ENCODE measurements at regions not wholly inside any gene's neighbourhood (a gene's known extent, or its start where the extent isn't known, plus 50 kb on each side); places are given as distances from the start of the nearest gene placed in this dataset.

- no peaks in the 10 kb centered on the region for H3K27me3 ChIP-seq (replicated peaks; ENCODE audit: insufficient read depth)
- H3K4me1 ChIP-seq (ENCODE audit: insufficient read depth) = no peaks in the 10 kb centered on the region
- TF ChIP-seq EZH2 (IDR thresholded peaks at IDR 0.05; ENCODE audit: insufficient read depth, poor library complexity, severe bottlenecking) (no peak), EZH2phosphoT487 (IDR thresholded peaks at IDR 0.05; ENCODE audit: insufficient read depth, low read depth) (no peak)
- H3K9ac ChIP-seq = no peak overlapping the region
- no peaks in the 10 kb centered on the region for H3K9me3 ChIP-seq (ENCODE audit: low read depth)
- no peaks in the 10 kb centered on the region for H3F3A ChIP-seq (ENCODE audit: insufficient read depth)
- H2AFZ ChIP-seq = no peak overlapping the region
- H3K9me2 ChIP-seq (ENCODE audit: insufficient read depth) = no peaks in the 10 kb centered on the region
- no peaks in the 10 kb centered on the region for H3K36me3 ChIP-seq (ENCODE audit: low read depth)
- H4K20me1 ChIP-seq (ENCODE audit: insufficient read depth) = no peaks in the 10 kb centered on the region
- WGBS, 2 experiments (ENCODE audit: low coverage in 1 of 2, low lambda C conversion rate in 2 of 2, missing lambda C conversion rate in 2 of 2) = 47 to 57% methylated on average over 2 of the region's 2 CpGs
- no peak overlapping the region for H3K4me3 ChIP-seq
- DNase-seq = no peak
- H3K4me2 ChIP-seq (ENCODE audit: unreplicated experiment) = no peak overlapping the region
- H3K27ac ChIP-seq = no peak overlapping the region
- in situ Hi-C loops (cut with MboI) = no loop called here
- H3K79me2 ChIP-seq (ENCODE audit: insufficient read depth) = no peaks in the 10 kb centered on the region
Measured at GRCh38 chrX:124719060-124719459, 372.7 kb downstream of the SH2D1A start.

- Histone ChIP-seq H3K4me3 (no peak overlapping the region), H3K9me3 (ENCODE audit: low read depth) (no peaks in the 10 kb centered on the region), H3K4me2 (ENCODE audit: unreplicated experiment) (no peak overlapping the region), H3K9ac (no peak overlapping the region), H3K36me3 (ENCODE audit: low read depth) (no peaks in the 10 kb centered on the region), H3K27me3 (replicated peaks; ENCODE audit: insufficient read depth) (no peaks in the 10 kb centered on the region), H3F3A (ENCODE audit: insufficient read depth) (no peaks in the 10 kb centered on the region), H3K9me2 (ENCODE audit: insufficient read depth) (no peaks in the 10 kb centered on the region), H3K79me2 (ENCODE audit: insufficient read depth) (no peaks in the 10 kb centered on the region), H2AFZ (no peak overlapping the region), H4K20me1 (ENCODE audit: insufficient read depth) (no peaks in the 10 kb centered on the region), H3K27ac (no peak overlapping the region), H3K4me1 (ENCODE audit: insufficient read depth) (no peaks in the 10 kb centered on the region)
- in situ Hi-C loops (cut with MboI) = no loop called here
- WGBS, 2 experiments (ENCODE audit: low coverage in 1 of 2, low lambda C conversion rate in 2 of 2, missing lambda C conversion rate in 2 of 2) = 49 to 72% methylated on average over 2 of the region's 2 CpGs
- no peak for TF ChIP-seq EZH2phosphoT487 (IDR thresholded peaks at IDR 0.05; ENCODE audit: insufficient read depth, low read depth)
- no peak for TF ChIP-seq EZH2 (IDR thresholded peaks at IDR 0.05; ENCODE audit: insufficient read depth, poor library complexity, severe bottlenecking)
- DNase-seq = no peak
Measured at GRCh38 chrX:124720532-124720931, 374.2 kb downstream of the SH2D1A start.

DNA sequence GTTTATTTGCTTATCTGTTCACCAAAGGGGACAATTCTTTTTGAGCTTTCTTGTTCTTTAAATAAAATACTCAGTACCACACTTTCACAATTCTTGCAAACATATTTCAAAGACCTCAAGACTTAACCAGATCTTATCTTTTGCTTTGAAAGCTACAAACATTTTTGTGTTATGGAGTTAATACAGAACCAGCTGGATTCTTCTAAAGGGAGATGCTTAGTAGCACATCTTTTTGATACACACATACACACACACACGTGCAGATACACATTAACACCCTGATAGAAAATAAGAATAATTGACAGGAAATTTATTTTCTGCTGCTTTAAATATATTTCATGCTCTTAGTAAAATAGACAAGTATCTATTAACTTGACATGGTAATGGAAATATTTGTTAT, 379.1 kb downstream of the SH2D1A start:
- no peaks in the 10 kb centered on the region for H3K27me3 ChIP-seq (replicated peaks; ENCODE audit: insufficient read depth)
- no peaks in the 10 kb centered on the region for H3F3A ChIP-seq (ENCODE audit: insufficient read depth)
- no peaks in the 10 kb centered on the region for H3K9me3 ChIP-seq (ENCODE audit: low read depth)
- H3K9ac ChIP-seq = no peak overlapping the region
- no peak for DNase-seq
- H3K4me3 ChIP-seq = no peak overlapping the region
- no peak overlapping the region for H3K27ac ChIP-seq
- H4K20me1 ChIP-seq (ENCODE audit: insufficient read depth) = no peaks in the 10 kb centered on the region
- in situ Hi-C loops (cut with MboI) = no loop called here
- H3K9me2 ChIP-seq (ENCODE audit: insufficient read depth) = no peaks in the 10 kb centered on the region
- H3K79me2 ChIP-seq (ENCODE audit: insufficient read depth) = no peaks in the 10 kb centered on the region
- no peaks in the 10 kb centered on the region for H3K36me3 ChIP-seq (ENCODE audit: low read depth)
- WGBS, 2 experiments (ENCODE audit: low coverage in 1 of 2, low lambda C conversion rate in 2 of 2, missing lambda C conversion rate in 2 of 2) = 0 to 8% methylated on average over 1 of the region's 1 CpG
- H3K4me1 ChIP-seq (ENCODE audit: insufficient read depth) = no peaks in the 10 kb centered on the region
- H3K4me2 ChIP-seq (ENCODE audit: unreplicated experiment) = no peak overlapping the region
- H2AFZ ChIP-seq = no peak overlapping the region
- TF ChIP-seq EZH2phosphoT487 (IDR thresholded peaks at IDR 0.05; ENCODE audit: insufficient read depth, low read depth) (no peak), EZH2 (IDR thresholded peaks at IDR 0.05; ENCODE audit: insufficient read depth, poor library complexity, severe bottlenecking) (no peak)

DNA sequence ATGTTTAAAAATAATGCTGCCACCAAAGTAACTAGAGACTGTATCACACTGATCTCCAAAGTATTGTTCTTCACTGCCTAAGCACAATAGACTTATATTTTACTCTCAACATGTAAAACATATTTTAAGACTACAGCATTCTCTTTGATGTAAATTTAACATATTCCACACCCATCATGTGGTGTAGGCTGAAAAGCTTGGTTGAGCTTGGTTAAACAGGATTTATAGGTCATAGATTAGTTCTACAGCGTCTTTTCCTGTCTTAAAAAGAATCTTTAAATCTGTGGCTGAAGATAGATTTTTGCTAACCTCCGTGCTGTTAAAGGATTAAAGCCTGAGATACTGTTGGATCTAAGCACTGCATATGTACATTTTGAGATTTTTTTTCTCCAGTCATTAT, 379.9 kb downstream of the SH2D1A start:
- Histone ChIP-seq H3K4me2 (ENCODE audit: unreplicated experiment) (no peak overlapping the region), H3K9ac (no peak overlapping the region), H3K4me1 (ENCODE audit: insufficient read depth) (no peaks in the 10 kb centered on the region), H3K36me3 (ENCODE audit: low read depth) (no peaks in the 10 kb centered on the region), H3F3A (ENCODE audit: insufficient read depth) (no peaks in the 10 kb centered on the region), H3K79me2 (ENCODE audit: insufficient read depth) (no peaks in the 10 kb centered on the region), H3K9me3 (ENCODE audit: low read depth) (no peaks in the 10 kb centered on the region), H3K9me2 (ENCODE audit: insufficient read depth) (no peaks in the 10 kb centered on the region), H4K20me1 (ENCODE audit: insufficient read depth) (no peaks in the 10 kb centered on the region), H3K27ac (no peak overlapping the region), H3K4me3 (no peak overlapping the region), H3K27me3 (replicated peaks; ENCODE audit: insufficient read depth) (no peaks in the 10 kb centered on the region), H2AFZ (no peak overlapping the region)
- TF ChIP-seq EZH2phosphoT487 (IDR thresholded peaks at IDR 0.05; ENCODE audit: insufficient read depth, low read depth) (no peak), EZH2 (IDR thresholded peaks at IDR 0.05; ENCODE audit: insufficient read depth, poor library complexity, severe bottlenecking) (no peak)
- no peak for DNase-seq
- in situ Hi-C loops (cut with MboI) = no loop called here
- 19 to 22% methylated on average over 2 of the region's 2 CpGs for WGBS, 2 experiments (ENCODE audit: low coverage in 1 of 2, low lambda C conversion rate in 2 of 2, missing lambda C conversion rate in 2 of 2)

DNA sequence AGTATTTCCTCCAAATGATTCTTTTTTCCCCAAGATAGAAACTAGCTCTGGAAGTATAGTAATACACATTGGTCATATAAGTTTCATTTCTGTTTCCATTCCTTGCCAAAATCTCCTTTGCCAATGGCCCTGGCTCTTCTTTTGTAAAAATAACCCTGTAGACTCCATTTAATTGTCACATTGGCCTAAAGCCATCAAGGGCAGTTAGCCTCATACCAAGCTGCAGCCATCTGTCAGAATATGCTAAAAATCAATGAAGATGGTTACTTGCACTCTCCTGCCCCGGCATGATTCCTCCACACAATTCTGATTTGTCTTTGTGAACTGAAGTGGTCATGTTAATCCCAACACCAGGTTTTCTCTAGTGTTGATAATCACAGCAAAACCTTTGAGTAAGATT, 380.5 kb downstream of the SH2D1A start:
- Histone ChIP-seq H2AFZ (no peak overlapping the region), H3F3A (ENCODE audit: insufficient read depth) (no peaks in the 10 kb centered on the region), H3K27ac (no peak overlapping the region), H3K36me3 (ENCODE audit: low read depth) (no peaks in the 10 kb centered on the region), H3K9ac (no peak overlapping the region), H4K20me1 (ENCODE audit: insufficient read depth) (no peaks in the 10 kb centered on the region), H3K9me3 (ENCODE audit: low read depth) (no peaks in the 10 kb centered on the region), H3K4me1 (ENCODE audit: insufficient read depth) (no peaks in the 10 kb centered on the region), H3K4me3 (no peak overlapping the region), H3K79me2 (ENCODE audit: insufficient read depth) (no peaks in the 10 kb centered on the region), H3K9me2 (ENCODE audit: insufficient read depth) (no peaks in the 10 kb centered on the region), H3K27me3 (replicated peaks; ENCODE audit: insufficient read depth) (no peaks in the 10 kb centered on the region), H3K4me2 (ENCODE audit: unreplicated experiment) (no peak overlapping the region)
- TF ChIP-seq EZH2phosphoT487 (IDR thresholded peaks at IDR 0.05; ENCODE audit: insufficient read depth, low read depth) (no peak), EZH2 (IDR thresholded peaks at IDR 0.05; ENCODE audit: insufficient read depth, poor library complexity, severe bottlenecking) (no peak)
- 0% methylated on average over 1 of the region's 1 CpG for WGBS, 2 experiments (ENCODE audit: low coverage in 1 of 2, low lambda C conversion rate in 2 of 2, missing lambda C conversion rate in 2 of 2)
- no peak for DNase-seq
- in situ Hi-C loops (cut with MboI) = no loop called here

Data from GM23248 (cell line).